ENCODE measurements at regions not wholly inside any gene's neighbourhood (a gene's known extent, or its start where the extent isn't known, plus 50 kb on each side); places are given as distances from the start of the nearest gene placed in this dataset.

GRCh38 chr4:27985522-27985921, 1124.9 kb downstream of the STIM2 start:
- ATAC-seq, result no peak

DNA sequence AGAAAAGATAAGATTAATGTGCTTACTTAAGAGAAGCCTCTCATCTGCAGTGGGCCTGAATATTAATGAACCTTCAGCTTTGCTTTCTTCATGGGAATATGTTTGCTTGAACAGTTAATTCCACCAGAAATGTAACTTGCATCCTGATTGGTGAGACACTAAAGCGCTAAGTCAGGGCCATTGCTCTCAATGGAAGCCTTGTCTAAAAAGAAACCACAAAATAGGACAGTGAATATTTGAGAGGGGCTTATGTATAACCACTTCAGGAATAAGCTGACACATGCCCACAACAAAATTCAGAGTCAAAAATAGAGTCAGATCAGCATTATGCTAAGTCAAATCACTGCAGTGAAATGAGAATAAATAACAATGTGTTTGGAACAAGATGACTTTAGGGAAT, 1125.8 kb downstream of the STIM2 start:
- no peak for DNase-seq (ENCODE audit: low read depth, low spot score)
- TF ChIP-seq, protein P1, sequence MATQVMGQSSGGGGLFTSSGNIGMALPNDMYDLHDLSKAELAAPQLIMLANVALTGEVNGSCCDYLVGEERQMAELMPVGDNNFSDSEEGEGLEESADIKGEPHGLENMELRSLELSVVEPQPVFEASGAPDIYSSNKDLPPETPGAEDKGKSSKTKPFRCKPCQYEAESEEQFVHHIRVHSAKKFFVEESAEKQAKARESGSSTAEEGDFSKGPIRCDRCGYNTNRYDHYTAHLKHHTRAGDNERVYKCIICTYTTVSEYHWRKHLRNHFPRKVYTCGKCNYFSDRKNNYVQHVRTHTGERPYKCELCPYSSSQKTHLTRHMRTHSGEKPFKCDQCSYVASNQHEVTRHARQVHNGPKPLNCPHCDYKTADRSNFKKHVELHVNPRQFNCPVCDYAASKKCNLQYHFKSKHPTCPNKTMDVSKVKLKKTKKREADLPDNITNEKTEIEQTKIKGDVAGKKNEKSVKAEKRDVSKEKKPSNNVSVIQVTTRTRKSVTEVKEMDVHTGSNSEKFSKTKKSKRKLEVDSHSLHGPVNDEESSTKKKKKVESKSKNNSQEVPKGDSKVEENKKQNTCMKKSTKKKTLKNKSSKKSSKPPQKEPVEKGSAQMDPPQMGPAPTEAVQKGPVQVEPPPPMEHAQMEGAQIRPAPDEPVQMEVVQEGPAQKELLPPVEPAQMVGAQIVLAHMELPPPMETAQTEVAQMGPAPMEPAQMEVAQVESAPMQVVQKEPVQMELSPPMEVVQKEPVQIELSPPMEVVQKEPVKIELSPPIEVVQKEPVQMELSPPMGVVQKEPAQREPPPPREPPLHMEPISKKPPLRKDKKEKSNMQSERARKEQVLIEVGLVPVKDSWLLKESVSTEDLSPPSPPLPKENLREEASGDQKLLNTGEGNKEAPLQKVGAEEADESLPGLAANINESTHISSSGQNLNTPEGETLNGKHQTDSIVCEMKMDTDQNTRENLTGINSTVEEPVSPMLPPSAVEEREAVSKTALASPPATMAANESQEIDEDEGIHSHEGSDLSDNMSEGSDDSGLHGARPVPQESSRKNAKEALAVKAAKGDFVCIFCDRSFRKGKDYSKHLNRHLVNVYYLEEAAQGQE (IDR thresholded peaks at IDR 0.05; ENCODE audit: insufficient read depth in 1 of 2, low read depth in 2 of 2, low read length in 1 of 2), result no peak
- TF ChIP-seq SIN3A (IDR thresholded peaks at IDR 0.05; ENCODE audit: borderline replicate concordance, insufficient read depth, low read depth, low read length) (no peak), POLR2AphosphoS5 (IDR thresholded peaks at IDR 0.05; ENCODE audit: low read depth, low read length) (no peak), TCF7L2 (IDR thresholded peaks at IDR 0.05; ENCODE audit: low read depth, low read length) (no peak)
- TF ChIP-seq, protein P2, sequence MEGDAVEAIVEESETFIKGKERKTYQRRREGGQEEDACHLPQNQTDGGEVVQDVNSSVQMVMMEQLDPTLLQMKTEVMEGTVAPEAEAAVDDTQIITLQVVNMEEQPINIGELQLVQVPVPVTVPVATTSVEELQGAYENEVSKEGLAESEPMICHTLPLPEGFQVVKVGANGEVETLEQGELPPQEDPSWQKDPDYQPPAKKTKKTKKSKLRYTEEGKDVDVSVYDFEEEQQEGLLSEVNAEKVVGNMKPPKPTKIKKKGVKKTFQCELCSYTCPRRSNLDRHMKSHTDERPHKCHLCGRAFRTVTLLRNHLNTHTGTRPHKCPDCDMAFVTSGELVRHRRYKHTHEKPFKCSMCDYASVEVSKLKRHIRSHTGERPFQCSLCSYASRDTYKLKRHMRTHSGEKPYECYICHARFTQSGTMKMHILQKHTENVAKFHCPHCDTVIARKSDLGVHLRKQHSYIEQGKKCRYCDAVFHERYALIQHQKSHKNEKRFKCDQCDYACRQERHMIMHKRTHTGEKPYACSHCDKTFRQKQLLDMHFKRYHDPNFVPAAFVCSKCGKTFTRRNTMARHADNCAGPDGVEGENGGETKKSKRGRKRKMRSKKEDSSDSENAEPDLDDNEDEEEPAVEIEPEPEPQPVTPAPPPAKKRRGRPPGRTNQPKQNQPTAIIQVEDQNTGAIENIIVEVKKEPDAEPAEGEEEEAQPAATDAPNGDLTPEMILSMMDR (IDR thresholded peaks at IDR 0.05), result no peak
- Histone ChIP-seq H3K4me1 (ENCODE audit: control insufficient read depth, insufficient read depth, low read length) (no peaks in the 10 kb centered on the region), H3K9me3 (ENCODE audit: control insufficient read depth, insufficient read depth, low read depth, low read length) (no peaks in the 10 kb centered on the region), H3K27me3 (ENCODE audit: control insufficient read depth, insufficient read depth, low read length) (no peaks in the 10 kb centered on the region), H3K36me3 (ENCODE audit: control insufficient read depth, insufficient read depth, low read length) (no peaks in the 10 kb centered on the region), H3K4me3 (ENCODE audit: low read depth in 2 of 2, low read length in 2 of 2) (no peak overlapping the region), H3K27ac (ENCODE audit: low read length) (no peak overlapping the region)
- ATAC-seq, result no peak
- no TSS peak for BruUV-seq (replicated peaks)
- intact Hi-C loops (cut with micrococcal nuclease; ENCODE audit: unreplicated experiment) (no loop called here), in situ Hi-C loops (cut with HindIII; ENCODE audit: low pct_unique_long_range_greater_than_20kb, low sequenced_read_pairs) (no loop called here)
- ChIA-PET POLR2A (no interaction called here), CTCF (no interaction called here)

More at GRCh38 chr4:27985522-27985921, 1124.9 kb downstream of the STIM2 start:
- Histone ChIP-seq H3K4me1 (ENCODE audit: control insufficient read depth, insufficient read depth, low read length) (no peaks in the 10 kb centered on the region), H3K27ac (ENCODE audit: low read length) (no peak overlapping the region), H3K9me3 (ENCODE audit: control insufficient read depth, insufficient read depth, low read depth, low read length) (no peaks in the 10 kb centered on the region), H3K4me3 (ENCODE audit: low read depth in 2 of 2, low read length in 2 of 2) (no peak overlapping the region), H3K36me3 (ENCODE audit: control insufficient read depth, insufficient read depth, low read length) (no peaks in the 10 kb centered on the region), H3K27me3 (ENCODE audit: control insufficient read depth, insufficient read depth, low read length) (no peaks in the 10 kb centered on the region)
- in situ Hi-C loops (cut with HindIII; ENCODE audit: low pct_unique_long_range_greater_than_20kb, low sequenced_read_pairs), result no loop called here
- ChIA-PET POLR2A (no interaction called here), CTCF (no interaction called here)
- TF ChIP-seq POLR2AphosphoS5 (IDR thresholded peaks at IDR 0.05; ENCODE audit: low read depth, low read length) (no peak), TCF7L2 (IDR thresholded peaks at IDR 0.05; ENCODE audit: low read depth, low read length) (no peak), SIN3A (IDR thresholded peaks at IDR 0.05; ENCODE audit: borderline replicate concordance, insufficient read depth, low read depth, low read length) (no peak)
- TF ChIP-seq, protein P1 (IDR thresholded peaks at IDR 0.05; ENCODE audit: insufficient read depth in 1 of 2, low read depth in 2 of 2, low read length in 1 of 2), result no peak
- TF ChIP-seq, protein P2 (IDR thresholded peaks at IDR 0.05), result no peak
- intact Hi-C loops (cut with micrococcal nuclease; ENCODE audit: unreplicated experiment), result no loop called here
- no peak for DNase-seq (ENCODE audit: low read depth, low spot score)
- BruUV-seq (replicated peaks), result no TSS peak

Data from Panc1 (cell line).